ENCODE measurements at regions not wholly inside any gene's neighbourhood (a gene's known extent, or its start where the extent isn't known, plus 50 kb on each side); places are given as distances from the start of the nearest gene placed in this dataset.

GRCh38 chr10:36202881-36203280, 560.8 kb upstream of the FZD8 start:
- Histone ChIP-seq H3K4me1 (ENCODE audit: control insufficient read depth, insufficient read depth, low read length) (no peaks in the 10 kb centered on the region), H3K9ac (ENCODE audit: control insufficient read depth, insufficient read depth, low read length) (no peak overlapping the region), H3K4me3 (no peak overlapping the region), H3K79me2 (ENCODE audit: control insufficient read depth, insufficient read depth, low read length) (no peaks in the 10 kb centered on the region), H3K27ac (ENCODE audit: control insufficient read depth, insufficient read depth) (no peak overlapping the region), H3K36me3 (ENCODE audit: control insufficient read depth in 2 of 2, insufficient read depth in 2 of 2, low read length in 1 of 2) (no peaks in the 10 kb centered on the region), H3K27me3 (replicated peaks in 1 of 2; ENCODE audit: control insufficient read depth in 2 of 2, insufficient read depth in 2 of 2, low read length in 1 of 2) (no peaks in the 10 kb centered on the region), H2AFZ (ENCODE audit: control insufficient read depth, low read depth, low read length) (no peak overlapping the region), H3K4me2 (ENCODE audit: control insufficient read depth, insufficient read depth) (no peak overlapping the region), H4K20me1 (ENCODE audit: control insufficient read depth, insufficient read depth) (no peaks in the 10 kb centered on the region), H3K9me3 (replicated peaks; ENCODE audit: control insufficient read depth, insufficient read depth, low read length) (no peaks in the 10 kb centered on the region)
- intact Hi-C loops (cut with micrococcal nuclease; ENCODE audit: unreplicated experiment) (no loop called here), in situ Hi-C loops (cut with MboI) (no loop called here)
- no peak for DNase-seq (ENCODE audit: low read depth, low spot score)
- FAIRE-seq, result no peak
- ChIA-PET CTCF (no interaction called here), RAD21 (ENCODE audit: unreplicated experiment) (no interaction called here), POLR2A (no interaction called here), SMC1A (ENCODE audit: uncharacterized antibody, unreplicated experiment) (no interaction called here)
- no peak for ATAC-seq
- BruUV-seq (replicated peaks), result no TSS peak
- 0% methylated on average over 1 of the region's 1 CpG for WGBS (ENCODE audit: insufficient coverage, insufficient replicate concordance, low lambda C conversion rate, missing lambda C conversion rate)
- TF ChIP-seq RBBP5 (conservative IDR thresholded peaks at IDR 0.05) (no peak), POU2F2 (IDR thresholded peaks at IDR 0.05; ENCODE audit: borderline replicate concordance, low read depth, low read length) (no peak), SMAD1 (IDR thresholded peaks at IDR 0.05; ENCODE audit: low read depth, partially characterized antibody) (no peak), ZBED1 (IDR thresholded peaks at IDR 0.05; ENCODE audit: borderline replicate concordance) (no peak), MEF2B (IDR thresholded peaks at IDR 0.05; ENCODE audit: partially characterized antibody, poor library complexity, severe bottlenecking) (no peak), E2F8 (IDR thresholded peaks at IDR 0.05; ENCODE audit: low read depth, partially characterized antibody) (no peak), CBX3 (IDR thresholded peaks at IDR 0.05; ENCODE audit: borderline replicate concordance, low read depth) (no peak), PAX8 (IDR thresholded peaks at IDR 0.05) (no peak), SMAD5 (IDR thresholded peaks at IDR 0.05; ENCODE audit: low read depth) (no peak)
